Neutrophil (primary cell): ENCODE measurements at regions not wholly inside any gene's neighbourhood (a gene's known extent, or its start where the extent isn't known, plus 50 kb on each side); places are given as distances from the start of the nearest gene placed in this dataset.
"Not testable (repeated sequence)": the region's sequence is repeated elsewhere in the genome, so short reads cannot be mapped to it uniquely, and the experiment has no call there.

Experiments used
- H3K27ac ChIP-seq: fragments of 200-600 bp; sonication (generic); 2 replicates; pipeline ENCODE4 v1.5.1; 2016; ENCODE audit warnings: mild to moderate bottlenecking, moderate library complexity
- H3K27me3 ChIP-seq: fragments of 200-600 bp; sonication (generic); 2 replicates; pipeline ENCODE4 v1.6.0; 2016; ENCODE audit warnings: mild to moderate bottlenecking
- H3K36me3 ChIP-seq: fragments of 200-600 bp; sonication (generic); 2 replicates; pipeline ENCODE4 v1.5.1; 2017
- H3K4me1 ChIP-seq, 2 experiments: fragments of 200-600 bp in 1 of 2; sonication (generic) in 1 of 2; 1 replicate in 1 of 2; 2 replicates in 1 of 2; pipeline versions ENCODE4 v1.5.1 to v1.6.1; 2013 to 2016; ENCODE audit warnings: low read depth in 1 of 2, low read length in 1 of 2, mild to moderate bottlenecking in 1 of 2, moderate library complexity in 1 of 2; ENCODE audit not compliant: control insufficient read depth in 1 of 2, insufficient read depth in 1 of 2
- H3K4me3 ChIP-seq, 2 experiments: fragments of 200-600 bp in 1 of 2; sonication (generic) in 1 of 2; 1 replicate in 1 of 2; 2 replicates in 1 of 2; pipeline ENCODE4 v1.5.1; 2013 to 2016; ENCODE audit warnings: low read depth in 1 of 2, low read length in 1 of 2, mild to moderate bottlenecking in 1 of 2, moderate library complexity in 1 of 2
- H3K9me3 ChIP-seq: fragments of 200-600 bp; sonication (generic); 2 replicates; pipeline ENCODE4 v1.5.1; 2016
- TF ChIP-seq, protein P1 (sequence below): fragments of 200-600 bp; sonication (generic); IDR thresholded peaks from 2 replicates; pipeline ENCODE4 v1.5.1; 2016; ENCODE audit warnings: antibody characterized with exemption

DNA sequence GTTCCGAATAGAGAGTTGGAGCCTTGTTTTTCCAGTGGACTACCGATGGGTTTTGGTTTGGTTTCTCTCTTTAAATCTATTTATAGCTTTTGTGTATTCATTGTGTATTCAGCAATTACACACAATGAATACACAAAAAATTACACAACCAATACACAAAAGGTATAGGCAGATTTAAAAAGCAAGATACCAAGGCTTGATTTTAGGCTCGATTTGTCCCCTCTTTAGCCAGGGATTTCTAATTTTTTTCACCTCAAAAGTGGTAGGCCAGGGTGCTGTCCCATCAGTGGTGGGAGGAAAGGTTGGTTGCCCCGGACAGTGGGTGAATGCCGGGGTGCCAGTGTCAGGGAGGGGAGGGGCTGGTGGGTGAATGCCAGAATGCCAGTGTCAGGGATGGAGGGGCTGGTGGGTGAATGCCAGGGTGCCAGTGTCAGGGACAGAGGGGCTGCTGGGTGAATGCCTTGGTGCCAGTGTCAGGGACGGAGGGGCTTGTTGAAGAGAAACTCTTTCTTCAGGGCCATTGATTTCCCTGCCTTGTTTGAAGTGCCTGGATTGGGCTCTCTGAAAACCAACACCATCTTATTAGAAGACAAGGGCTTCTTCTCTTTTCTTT, 186.2 kb downstream of the GOLGA6L6 start:
- Histone ChIP-seq H3K9me3 (no peaks in the 10 kb centered on the region), H3K36me3 (no peaks in the 10 kb centered on the region), H3K4me3 (no peak overlapping the region), H3K27ac (no peak overlapping the region), H3K27me3 (no peaks in the 10 kb centered on the region), H3K4me1 (no peaks in the 10 kb centered on the region)
- TF ChIP-seq, protein P1, sequence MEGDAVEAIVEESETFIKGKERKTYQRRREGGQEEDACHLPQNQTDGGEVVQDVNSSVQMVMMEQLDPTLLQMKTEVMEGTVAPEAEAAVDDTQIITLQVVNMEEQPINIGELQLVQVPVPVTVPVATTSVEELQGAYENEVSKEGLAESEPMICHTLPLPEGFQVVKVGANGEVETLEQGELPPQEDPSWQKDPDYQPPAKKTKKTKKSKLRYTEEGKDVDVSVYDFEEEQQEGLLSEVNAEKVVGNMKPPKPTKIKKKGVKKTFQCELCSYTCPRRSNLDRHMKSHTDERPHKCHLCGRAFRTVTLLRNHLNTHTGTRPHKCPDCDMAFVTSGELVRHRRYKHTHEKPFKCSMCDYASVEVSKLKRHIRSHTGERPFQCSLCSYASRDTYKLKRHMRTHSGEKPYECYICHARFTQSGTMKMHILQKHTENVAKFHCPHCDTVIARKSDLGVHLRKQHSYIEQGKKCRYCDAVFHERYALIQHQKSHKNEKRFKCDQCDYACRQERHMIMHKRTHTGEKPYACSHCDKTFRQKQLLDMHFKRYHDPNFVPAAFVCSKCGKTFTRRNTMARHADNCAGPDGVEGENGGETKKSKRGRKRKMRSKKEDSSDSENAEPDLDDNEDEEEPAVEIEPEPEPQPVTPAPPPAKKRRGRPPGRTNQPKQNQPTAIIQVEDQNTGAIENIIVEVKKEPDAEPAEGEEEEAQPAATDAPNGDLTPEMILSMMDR, result no peak

DNA sequence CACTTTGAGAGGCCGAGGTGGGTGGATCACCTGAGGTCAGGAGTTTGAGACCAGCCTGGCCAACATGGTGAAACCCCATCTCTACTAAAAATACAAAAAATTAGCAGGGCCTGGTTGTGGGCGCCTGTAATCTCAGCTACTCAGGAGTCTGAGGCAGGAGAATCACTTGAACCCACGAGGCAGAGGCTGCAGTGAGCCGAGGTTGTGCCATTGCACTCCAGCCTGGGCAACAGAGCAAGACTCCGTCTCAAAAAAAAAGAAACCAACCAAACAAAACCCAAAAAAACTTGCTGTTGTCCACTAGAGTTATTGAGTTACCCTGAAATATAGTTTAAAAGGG, 186.7 kb downstream of the GOLGA6L6 start:
- not testable (repeated sequence) for H3K9me3 ChIP-seq, H3K4me1 ChIP-seq, H3K27ac ChIP-seq, H3K27me3 ChIP-seq, H3K4me3 ChIP-seq, H3K36me3 ChIP-seq

DNA sequence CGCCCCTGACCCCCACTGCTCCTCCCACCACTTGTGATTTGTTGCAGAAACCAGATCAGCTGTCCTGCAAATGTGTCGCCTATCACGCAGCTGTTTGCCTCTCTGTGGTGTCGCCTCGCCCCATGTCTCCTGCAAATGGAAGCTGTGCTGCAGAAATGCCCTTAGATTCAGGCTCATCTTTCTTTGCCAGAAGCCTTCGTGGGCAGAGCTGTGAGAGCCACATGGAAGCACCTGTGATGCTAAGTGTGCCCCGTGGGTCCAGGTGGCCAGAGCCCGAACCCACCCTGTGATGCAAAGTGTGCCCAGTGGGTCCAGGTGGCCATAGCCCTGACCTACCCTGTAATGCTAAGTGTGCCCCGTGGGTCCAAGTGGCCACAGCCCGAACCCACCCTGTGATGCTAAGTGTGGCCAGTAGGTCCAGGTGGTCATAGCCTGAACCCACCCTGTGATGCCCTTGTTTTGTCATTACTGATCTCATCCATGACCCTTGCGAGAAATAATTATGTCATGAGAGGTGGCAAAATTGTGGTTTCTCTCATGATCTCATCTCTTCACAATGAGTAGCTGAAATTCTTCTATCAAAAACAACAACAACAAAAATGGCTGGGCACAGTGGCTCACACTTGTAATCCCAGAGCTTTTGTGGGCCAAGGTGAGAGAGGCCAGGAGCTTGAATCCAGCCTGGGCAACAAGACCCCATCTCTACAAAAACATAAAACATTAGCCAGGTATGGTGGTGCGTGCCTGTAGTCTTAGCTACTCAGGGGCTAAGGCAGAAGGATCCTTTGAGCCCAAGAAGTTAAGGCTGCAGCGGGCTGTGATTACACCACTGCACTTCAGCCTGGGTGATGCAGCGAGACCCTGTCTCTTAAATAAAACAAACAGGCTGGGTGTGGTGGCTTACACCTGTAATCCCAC, 187.4 kb downstream of the GOLGA6L6 start:
- Histone ChIP-seq H3K27ac (no peak overlapping the region), H3K4me3 (no peak overlapping the region), H3K9me3 (no peaks in the 10 kb centered on the region), H3K4me1 (no peaks in the 10 kb centered on the region), H3K27me3 (no peaks in the 10 kb centered on the region), H3K36me3 (no peaks in the 10 kb centered on the region)
- TF ChIP-seq, protein P1, result no peak

DNA sequence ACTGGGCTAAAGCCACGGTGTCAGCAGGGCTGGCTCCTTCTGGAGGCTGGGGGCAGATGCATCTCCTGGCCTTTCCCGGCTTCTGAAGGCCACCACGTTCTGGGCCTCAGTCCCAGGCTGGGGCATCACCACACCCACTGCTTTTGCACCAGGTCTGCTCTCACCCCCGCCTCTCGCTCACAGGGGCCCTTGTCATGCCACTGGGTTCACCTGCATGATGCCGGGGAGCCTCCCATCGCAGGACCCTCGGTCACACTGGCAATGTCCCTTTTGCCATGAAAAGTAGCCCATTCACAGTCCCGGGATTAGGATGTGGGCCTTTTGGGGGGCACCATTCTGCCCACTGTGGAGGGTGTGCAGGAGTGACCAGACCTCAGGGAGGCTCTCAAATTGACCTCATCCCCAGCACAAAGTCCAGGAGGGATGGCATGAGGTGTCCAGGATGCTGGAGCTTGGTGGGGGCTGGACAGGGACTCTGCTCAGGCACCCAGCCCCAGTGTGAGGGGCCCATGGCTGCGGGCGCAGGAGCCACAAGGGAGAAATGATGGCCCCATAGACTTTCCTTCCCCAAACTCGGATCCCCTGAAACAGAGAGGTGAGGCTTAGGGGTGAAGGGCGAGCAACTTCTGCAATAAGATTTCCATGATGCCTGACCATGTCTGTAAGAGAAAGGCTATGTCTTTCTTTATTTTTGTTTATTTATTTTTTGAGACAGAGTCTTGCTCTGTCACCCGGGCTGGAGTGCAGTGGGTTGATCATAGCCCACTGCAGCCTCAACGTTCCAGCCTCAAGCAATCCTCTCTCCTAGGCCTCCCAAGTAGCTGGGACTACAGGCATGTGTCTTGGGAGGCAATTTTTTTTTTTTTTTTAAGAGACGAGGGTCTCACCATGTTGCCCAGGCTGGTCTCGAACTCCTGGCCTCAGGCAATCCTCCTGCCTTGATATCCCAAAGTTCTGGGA, 189.1 kb downstream of the GOLGA6L6 start:
- Histone ChIP-seq H3K36me3 (no peaks in the 10 kb centered on the region), H3K4me1 (no peaks in the 10 kb centered on the region), H3K27me3 (no peaks in the 10 kb centered on the region), H3K27ac (no peak overlapping the region), H3K9me3 (no peaks in the 10 kb centered on the region), H3K4me3 (no peak overlapping the region)
- TF ChIP-seq, protein P1, result no peak

DNA sequence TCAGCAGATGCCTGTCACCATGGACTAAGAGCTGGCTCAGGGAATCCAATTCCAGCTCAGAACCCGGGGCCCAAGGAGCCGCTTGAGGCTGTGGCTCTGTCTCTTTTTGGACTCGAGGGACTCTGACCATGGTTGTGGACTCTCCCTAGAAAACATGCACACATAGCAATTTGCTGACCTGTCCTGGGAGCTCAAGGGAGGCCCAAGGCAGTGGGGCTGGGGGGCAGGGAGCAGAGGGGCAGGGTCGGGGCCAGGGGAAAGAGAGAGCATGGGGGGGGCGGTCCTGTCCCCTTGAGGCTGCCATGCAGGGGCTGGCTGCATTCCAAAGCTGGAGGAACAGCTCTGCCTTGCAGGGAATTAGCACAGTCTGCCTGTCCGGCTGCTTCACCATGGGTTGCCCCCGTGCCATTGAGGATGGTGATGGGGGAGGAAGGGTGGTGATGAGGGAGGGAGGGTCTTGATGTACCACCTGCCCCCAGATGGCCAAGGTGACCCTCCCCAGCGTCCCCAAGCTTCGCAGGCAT, 190.1 kb downstream of the GOLGA6L6 start:
- H3K27me3 ChIP-seq, result no peaks in the 10 kb centered on the region
- no peak overlapping the region for H3K4me3 ChIP-seq
- no peaks in the 10 kb centered on the region for H3K4me1 ChIP-seq
- H3K9me3 ChIP-seq, result no peaks in the 10 kb centered on the region
- no peaks in the 10 kb centered on the region for H3K36me3 ChIP-seq
- TF ChIP-seq, protein P1, result no peak
- H3K27ac ChIP-seq, result no peak overlapping the region
